Dermis microvascular lymphatic vessel endothelial cell (primary cell): ENCODE measurements at regions not wholly inside any gene's neighbourhood (a gene's known extent, or its start where the extent isn't known, plus 50 kb on each side); places are given as distances from the start of the nearest gene placed in this dataset.
"Not testable (repeated sequence)": the region's sequence is repeated elsewhere in the genome, so short reads cannot be mapped to it uniquely, and the experiment has no call there.

Experiments used
- DNase-seq, 2 donors: peaks; one replicate each; pipeline versions ENCODE4 v3.0.0 to v3.0.0-alpha.2; 2010; ENCODE audit warnings: low read depth in 2 of 2

- DNase-seq: no peak
Observed at GRCh38 chrX:3788494-3789233, 75.2 kb upstream of the PRKX start.

DNA sequence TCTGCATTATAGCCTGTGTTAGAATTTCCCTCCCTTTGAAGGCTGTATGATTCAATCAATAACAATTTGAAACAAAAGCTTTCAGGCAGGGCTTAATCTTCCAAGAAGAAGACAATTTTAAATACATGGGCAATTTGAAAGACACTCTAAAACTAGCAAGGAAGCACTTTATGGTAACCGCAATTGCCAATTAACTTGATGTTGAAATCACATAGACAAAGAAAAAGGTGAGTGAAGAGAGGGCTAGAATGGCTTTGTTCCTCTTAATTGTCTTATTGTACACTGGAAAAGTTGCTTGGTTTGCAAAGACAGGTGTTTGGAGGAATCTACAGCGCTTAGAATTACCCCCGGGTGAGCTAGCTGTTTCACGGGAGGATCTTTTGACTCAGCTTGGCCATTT is 74.4 kb upstream of the PRKX start:
- DNase-seq: no peak

DNA sequence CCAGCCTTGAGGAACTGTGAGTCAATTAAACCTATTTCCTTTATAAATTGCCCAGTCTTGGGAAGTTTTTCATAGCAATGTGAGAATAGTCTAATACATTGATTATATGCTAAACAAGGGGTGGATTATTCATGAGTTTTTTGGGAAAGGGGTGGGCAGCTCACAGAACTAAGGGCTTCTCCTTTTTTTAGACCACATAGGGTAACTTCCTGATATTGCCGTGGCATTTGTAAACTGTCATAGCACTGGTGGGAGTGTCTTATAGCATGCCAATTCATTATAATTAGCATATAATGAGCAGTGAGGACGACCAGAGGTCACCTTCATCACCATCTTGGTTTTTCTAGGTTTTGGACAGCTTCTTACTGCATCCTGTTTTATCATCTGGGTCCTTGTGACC is 72.4 kb upstream of the PRKX start:
- DNase-seq: not testable (repeated sequence)

- no peak for DNase-seq
Observed at GRCh38 chrX:3780564-3780963, 67.1 kb upstream of the PRKX start.

GRCh38 chrX:3779546-3779945 is 66.1 kb upstream of the PRKX start:
- no peak for DNase-seq

GRCh38 chrX:3777416-3777815 is 64.0 kb upstream of the PRKX start:
- DNase-seq: no peak

DNA sequence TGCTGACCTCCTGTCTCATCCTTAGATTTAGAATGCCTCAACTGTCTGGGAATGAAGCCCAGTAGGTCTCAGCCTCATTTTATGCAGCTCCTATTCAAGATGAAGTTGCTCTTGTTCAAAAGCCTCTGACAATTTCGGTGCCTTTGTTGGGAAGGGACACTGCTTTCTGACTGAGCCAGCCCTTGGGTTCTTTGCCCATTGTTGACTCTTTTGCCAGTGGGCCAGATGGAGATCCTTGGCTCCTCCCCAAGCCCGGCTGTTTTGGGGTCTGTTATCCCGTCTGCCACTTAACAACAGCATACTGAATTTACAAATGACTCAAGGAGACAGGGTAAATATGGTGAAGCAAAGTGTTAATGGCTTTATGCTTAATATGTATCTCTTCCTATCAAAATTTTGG is 58.3 kb upstream of the PRKX start:
- no peak for DNase-seq

DNA sequence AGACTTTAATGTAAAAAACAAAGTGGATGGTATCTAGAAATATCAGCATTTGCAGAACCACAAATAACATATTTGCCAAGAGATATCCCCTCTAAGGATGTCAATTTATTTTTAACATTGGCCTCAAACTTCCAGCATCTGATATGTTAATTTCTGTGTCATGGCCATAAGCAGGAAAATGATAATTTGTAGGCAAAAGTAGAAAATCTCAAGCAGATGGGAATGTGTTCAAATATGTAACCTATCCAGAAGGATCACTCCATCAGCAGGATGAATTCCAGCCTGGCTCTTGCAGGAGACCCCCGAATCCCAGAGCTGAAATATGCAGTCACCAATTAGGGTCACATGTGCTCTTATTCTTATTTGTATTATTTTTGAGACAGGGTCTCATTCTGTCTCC is 55.4 kb upstream of the PRKX start:
- DNase-seq: no peak
